ENCODE measurements at regions not wholly inside any gene's neighbourhood (a gene's known extent, or its start where the extent isn't known, plus 50 kb on each side); places are given as distances from the start of the nearest gene placed in this dataset.
A peak's percentile ranks its signal among the peaks of the same experiment; 100 is the strongest.

DNA sequence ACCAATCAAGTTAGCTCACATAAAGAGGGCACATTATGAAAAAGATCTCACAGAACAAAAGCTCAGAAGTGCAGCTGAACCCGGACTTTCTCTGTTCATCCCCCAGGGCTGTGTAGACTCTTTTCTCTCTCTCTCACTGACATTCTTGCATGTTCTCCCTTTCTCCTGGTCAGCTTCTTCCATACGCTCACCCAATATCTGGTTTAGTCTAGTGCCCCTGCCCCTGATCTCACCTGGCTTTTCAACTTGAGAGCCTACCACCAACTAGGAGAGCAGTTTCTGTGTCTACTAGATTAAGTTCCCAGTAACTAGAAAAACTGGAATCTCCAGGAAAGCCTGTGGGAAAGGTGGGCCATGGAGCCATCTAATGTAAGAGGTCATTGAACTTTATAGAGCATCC is 126.9 kb upstream of the GRIK3 start:
- Histone ChIP-seq H3K27ac (ENCODE audit: low read length) (no peak overlapping the region), H3K4me3 (ENCODE audit: low read length) (no peak overlapping the region), H3K9me3 (ENCODE audit: control insufficient read depth, low read length) (peaks cover 3% of the 10 kb centered on the region), H3K27me3 (ENCODE audit: control insufficient read depth, insufficient read depth) (no peaks in the 10 kb centered on the region), H3K4me1 (ENCODE audit: control insufficient read depth, insufficient read depth, low read length) (no peaks in the 10 kb centered on the region)
- ATAC-seq (no peak), DNase-seq (no peak)
- intact Hi-C loops (cut with DNase I) = no loop called here
- 86% methylated on average over 2 of the region's 2 CpGs for WGBS

GRCh38 chr1:37162059-37162458 is 127.7 kb upstream of the GRIK3 start:
- intact Hi-C loops (cut with DNase I) = no loop called here
- H3K27ac ChIP-seq (ENCODE audit: low read length) = no peak overlapping the region
- no peak for ATAC-seq
- no peaks in the 10 kb centered on the region for H3K4me1 ChIP-seq (ENCODE audit: control insufficient read depth, insufficient read depth, low read length)
- no peaks in the 10 kb centered on the region for H3K27me3 ChIP-seq (ENCODE audit: control insufficient read depth, insufficient read depth)
- DNase-seq = no peak
- no peak overlapping the region for H3K4me3 ChIP-seq (ENCODE audit: low read length)
- peaks cover 3% of the 10 kb centered on the region for H3K9me3 ChIP-seq (ENCODE audit: control insufficient read depth, low read length)

DNA sequence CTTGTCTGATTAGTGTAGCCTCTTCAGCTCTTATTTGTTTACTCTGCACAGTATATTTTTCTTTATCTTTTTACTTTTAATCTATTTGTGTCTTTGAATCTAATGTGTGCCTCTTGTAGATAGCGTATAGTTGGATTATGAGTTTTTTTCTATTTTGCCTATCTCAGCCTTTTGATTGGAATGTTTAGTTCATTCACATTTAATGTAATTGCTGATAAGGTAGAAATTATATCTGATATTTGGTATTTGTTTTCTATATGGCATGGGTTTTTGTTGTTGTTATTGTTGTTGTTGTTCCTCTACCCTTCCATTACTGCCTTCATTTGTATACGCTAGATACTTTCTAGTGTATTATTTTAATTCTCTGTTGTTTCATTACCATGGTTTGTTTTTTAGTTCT is 131.7 kb upstream of the GRIK3 start:
- no peak for ATAC-seq
- WGBS = 96% methylated on average over 2 of the region's 2 CpGs
- Histone ChIP-seq H3K9me3 (ENCODE audit: control insufficient read depth, low read length) (peaks cover 3% of the 10 kb centered on the region), H3K4me1 (ENCODE audit: control insufficient read depth, insufficient read depth, low read length) (no peaks in the 10 kb centered on the region), H3K4me3 (ENCODE audit: low read length) (no peak overlapping the region), H3K27ac (ENCODE audit: low read length) (no peak overlapping the region), H3K27me3 (ENCODE audit: control insufficient read depth, insufficient read depth) (no peaks in the 10 kb centered on the region)
- intact Hi-C loops (cut with DNase I) = no loop called here
- DNase-seq = no peak

GRCh38 chr1:37167479-37167878 is 133.2 kb upstream of the GRIK3 start:
- H3K27ac ChIP-seq (ENCODE audit: low read length) = no peak overlapping the region
- H3K27me3 ChIP-seq (ENCODE audit: control insufficient read depth, insufficient read depth) = no peaks in the 10 kb centered on the region
- intact Hi-C loops (cut with DNase I) = no loop called here
- no peak overlapping the region for H3K4me3 ChIP-seq (ENCODE audit: low read length)
- H3K9me3 ChIP-seq (ENCODE audit: control insufficient read depth, low read length) = no peaks in the 10 kb centered on the region
- ATAC-seq (no peak), DNase-seq (no peak)
- H3K4me1 ChIP-seq (ENCODE audit: control insufficient read depth, insufficient read depth, low read length) = no peaks in the 10 kb centered on the region
- whole genome bisulfite sequencing = 86% methylated on average over 1 of the region's 1 CpG

GRCh38 chr1:37169241-37169640 is 134.9 kb upstream of the GRIK3 start:
- ATAC-seq (no peak), DNase-seq (no peak)
- H3K4me1 ChIP-seq (ENCODE audit: control insufficient read depth, insufficient read depth, low read length) = no peaks in the 10 kb centered on the region
- intact Hi-C loops (cut with DNase I) = no loop called here
- H3K4me3 ChIP-seq (ENCODE audit: low read length) = no peak overlapping the region
- no peak overlapping the region for H3K27ac ChIP-seq (ENCODE audit: low read length)
- H3K9me3 ChIP-seq (ENCODE audit: control insufficient read depth, low read length) = no peaks in the 10 kb centered on the region
- 51% methylated on average over 2 of the region's 2 CpGs for WGBS
- H3K27me3 ChIP-seq (ENCODE audit: control insufficient read depth, insufficient read depth) = no peaks in the 10 kb centered on the region

DNA sequence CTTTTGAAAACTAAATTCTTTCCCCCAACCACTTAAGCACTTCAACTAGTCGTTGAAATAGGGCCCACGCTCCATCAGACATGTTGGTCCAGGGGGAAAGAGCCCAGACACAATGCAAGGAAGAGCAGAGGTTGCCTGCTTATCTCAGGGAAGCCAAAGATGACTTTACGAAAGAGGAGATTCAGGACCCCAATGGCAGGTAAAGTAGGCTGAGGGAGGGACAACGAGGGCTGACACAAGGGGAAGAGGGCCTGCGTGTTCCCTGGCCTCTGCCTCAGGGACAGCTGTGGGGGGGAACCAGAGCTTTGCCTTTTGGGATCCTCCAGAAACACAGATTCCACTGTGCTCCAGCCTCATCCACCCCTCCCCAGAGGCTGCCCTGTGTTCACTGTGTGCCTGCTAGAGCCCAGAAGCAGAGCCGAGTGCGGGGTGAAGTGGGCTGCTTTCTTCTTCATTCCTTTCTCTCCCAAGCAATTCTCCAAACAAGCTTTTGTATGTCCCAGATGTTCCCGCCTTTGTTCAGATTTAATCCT is 135.5 kb upstream of the GRIK3 start:
- H3K4me3 ChIP-seq (ENCODE audit: low read length) = no peak overlapping the region
- no peaks in the 10 kb centered on the region for H3K27me3 ChIP-seq (ENCODE audit: control insufficient read depth, insufficient read depth)
- H3K27ac ChIP-seq (ENCODE audit: low read length) = no peak overlapping the region
- DNase-seq (no peak), ATAC-seq (no peak)
- H3K9me3 ChIP-seq (ENCODE audit: control insufficient read depth, low read length) = no peaks in the 10 kb centered on the region
- intact Hi-C loops (cut with DNase I) = no loop called here
- WGBS = 72% methylated on average over 8 of the region's 8 CpGs
- no peaks in the 10 kb centered on the region for H3K4me1 ChIP-seq (ENCODE audit: control insufficient read depth, insufficient read depth, low read length)

DNA sequence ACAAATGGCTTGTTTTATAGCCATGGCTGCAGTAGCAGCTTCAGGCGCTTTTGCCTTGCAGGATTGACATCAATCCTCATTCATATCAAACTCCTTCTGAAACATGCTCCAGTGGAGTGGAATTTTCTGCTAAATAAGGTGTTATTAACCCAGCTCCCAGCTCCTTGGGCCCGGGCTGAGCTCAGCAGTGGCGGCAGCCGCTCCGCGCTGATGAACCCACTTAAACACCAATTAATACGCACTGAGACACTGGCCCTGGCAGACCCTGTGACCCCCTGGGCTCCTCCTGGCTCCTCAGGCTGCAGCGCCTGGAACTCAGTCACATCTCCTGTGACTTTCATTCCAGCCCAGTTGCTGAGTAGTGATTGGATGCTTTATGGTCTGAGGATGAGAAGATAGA is 137.4 kb upstream of the GRIK3 start:
- Histone ChIP-seq H3K4me3 (ENCODE audit: low read length) (no peak overlapping the region), H3K27me3 (ENCODE audit: control insufficient read depth, insufficient read depth) (no peaks in the 10 kb centered on the region), H3K27ac (ENCODE audit: low read length) (no peak overlapping the region), H3K9me3 (ENCODE audit: control insufficient read depth, low read length) (no peaks in the 10 kb centered on the region), H3K4me1 (ENCODE audit: control insufficient read depth, insufficient read depth, low read length) (no peaks in the 10 kb centered on the region)
- intact Hi-C loops (cut with DNase I) = no loop called here
- DNase-seq (no peak), ATAC-seq (no peak)
- 79% methylated on average over 8 of the region's 8 CpGs for WGBS

GRCh38 chr1:37174341-37174740 is 140.0 kb upstream of the GRIK3 start:
- Histone ChIP-seq H3K27me3 (ENCODE audit: control insufficient read depth, insufficient read depth) (no peaks in the 10 kb centered on the region), H3K4me3 (ENCODE audit: low read length) (no peak overlapping the region), H3K27ac (ENCODE audit: low read length) (no peak overlapping the region), H3K4me1 (ENCODE audit: control insufficient read depth, insufficient read depth, low read length) (no peaks in the 10 kb centered on the region), H3K9me3 (ENCODE audit: control insufficient read depth, low read length) (no peaks in the 10 kb centered on the region)
- no peak for ATAC-seq
- no peak for DNase-seq
- 64% methylated on average over 3 of the region's 3 CpGs for WGBS
- intact Hi-C loops (cut with DNase I) = no loop called here

GRCh38 chr1:37174876-37175275 is 140.6 kb upstream of the GRIK3 start:
- DNase-seq = no peak
- intact Hi-C loops (cut with DNase I) = no loop called here
- Histone ChIP-seq H3K9me3 (ENCODE audit: control insufficient read depth, low read length) (no peaks in the 10 kb centered on the region), H3K27ac (ENCODE audit: low read length) (no peak overlapping the region), H3K27me3 (ENCODE audit: control insufficient read depth, insufficient read depth) (no peaks in the 10 kb centered on the region), H3K4me3 (ENCODE audit: low read length) (no peak overlapping the region), H3K4me1 (ENCODE audit: control insufficient read depth, insufficient read depth, low read length) (no peaks in the 10 kb centered on the region)
- 24% methylated on average over 2 of the region's 2 CpGs for WGBS
- ATAC-seq = no peak

GRCh38 chr1:37175666-37176215 is 141.4 kb upstream of the GRIK3 start:
- Histone ChIP-seq H3K4me1 (ENCODE audit: control insufficient read depth, insufficient read depth, low read length) (no peaks in the 10 kb centered on the region), H3K4me3 (ENCODE audit: low read length) (no peak overlapping the region), H3K27ac (ENCODE audit: low read length) (no peak overlapping the region), H3K9me3 (ENCODE audit: control insufficient read depth, low read length) (no peaks in the 10 kb centered on the region), H3K27me3 (ENCODE audit: control insufficient read depth, insufficient read depth) (no peaks in the 10 kb centered on the region)
- no peak for DNase-seq
- ATAC-seq = no peak
- intact Hi-C loops (cut with DNase I) = no loop called here

GRCh38 chr1:37176269-37176668 is 142.0 kb upstream of the GRIK3 start:
- H3K27me3 ChIP-seq (ENCODE audit: control insufficient read depth, insufficient read depth) = no peaks in the 10 kb centered on the region
- no peaks in the 10 kb centered on the region for H3K4me1 ChIP-seq (ENCODE audit: control insufficient read depth, insufficient read depth, low read length)
- no peak overlapping the region for H3K4me3 ChIP-seq (ENCODE audit: low read length)
- WGBS = 74% methylated on average over 1 of the region's 1 CpG
- no peak for ATAC-seq
- intact Hi-C loops (cut with DNase I) = no loop called here
- no peaks in the 10 kb centered on the region for H3K9me3 ChIP-seq (ENCODE audit: control insufficient read depth, low read length)
- no peak for DNase-seq
- H3K27ac ChIP-seq (ENCODE audit: low read length) = no peak overlapping the region

- ATAC-seq = no peak
- no peak overlapping the region for H3K4me3 ChIP-seq (ENCODE audit: low read length)
- H3K27me3 ChIP-seq (ENCODE audit: control insufficient read depth, insufficient read depth) = no peaks in the 10 kb centered on the region
- no peaks in the 10 kb centered on the region for H3K4me1 ChIP-seq (ENCODE audit: control insufficient read depth, insufficient read depth, low read length)
- H3K9me3 ChIP-seq (ENCODE audit: control insufficient read depth, low read length) = no peaks in the 10 kb centered on the region
- H3K27ac ChIP-seq (ENCODE audit: low read length) = no peak overlapping the region
- peak in 1 of 3 donors; percentile 39 for DNase-seq
- 71% methylated on average over 10 of the region's 10 CpGs for WGBS
- intact Hi-C loops (cut with DNase I) = no loop called here
Observed at GRCh38 chr1:37177230-37177864, 143.0 kb upstream of the GRIK3 start.

Measured in right cardiac atrium (tissue), 5 donors.